GM03348 (cell line): ENCODE measurements at regions not wholly inside any gene's neighbourhood (a gene's known extent, or its start where the extent isn't known, plus 50 kb on each side); places are given as distances from the start of the nearest gene placed in this dataset.
"Not testable (repeated sequence)": the region's sequence is repeated elsewhere in the genome, so short reads cannot be mapped to it uniquely, and the experiment has no call there.

ENCODE experiments used
- DNase-seq: peaks from one replicate; pipeline ENCODE4 v3.0.0; 2012; ENCODE audit warnings: low spot score

DNA sequence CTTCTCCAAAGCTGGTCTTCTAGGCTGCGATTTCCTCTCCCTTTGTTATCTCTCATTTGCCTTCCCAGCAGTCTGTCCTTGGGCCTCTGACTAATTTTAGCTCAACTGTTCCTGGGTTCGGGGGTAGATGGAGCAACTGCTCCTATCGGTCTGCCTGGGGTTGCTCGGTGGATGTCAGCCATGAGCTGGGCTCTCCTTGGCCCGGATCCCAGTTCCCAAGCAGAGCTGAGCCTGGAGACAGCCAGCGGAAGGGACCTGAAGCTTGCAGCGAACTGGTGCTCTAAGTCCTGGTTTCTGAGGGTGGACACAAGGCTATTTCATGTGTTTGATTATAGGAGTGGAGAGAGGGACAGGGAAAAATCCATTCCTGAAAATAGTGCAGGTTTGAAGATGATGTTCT, 423.0 kb downstream of the RPS6KC1 start:
- DNase-seq = no peak

DNA sequence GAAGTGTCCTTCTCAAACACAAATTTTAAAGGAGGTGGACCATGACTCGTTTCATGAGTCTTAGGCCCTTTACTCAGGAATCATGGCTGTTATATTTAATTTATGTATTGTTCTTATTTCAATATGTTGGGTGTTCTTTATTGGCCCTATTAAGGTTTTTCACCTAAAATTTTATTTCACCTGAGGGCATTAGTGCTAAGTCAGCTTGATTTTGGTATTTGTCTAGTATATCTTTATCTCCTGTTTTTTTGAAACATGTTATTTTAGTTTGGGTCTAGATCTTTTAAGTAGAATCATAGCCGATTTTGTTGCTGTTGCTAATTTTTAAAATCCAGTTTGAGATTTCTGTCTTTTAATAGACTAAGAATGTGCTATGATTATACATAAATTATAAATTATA, 430.4 kb downstream of the RPS6KC1 start:
- no peak for DNase-seq

- DNase-seq = no peak
Observed at GRCh38 chr1:213484333-213484732, 433.3 kb downstream of the RPS6KC1 start.

DNA sequence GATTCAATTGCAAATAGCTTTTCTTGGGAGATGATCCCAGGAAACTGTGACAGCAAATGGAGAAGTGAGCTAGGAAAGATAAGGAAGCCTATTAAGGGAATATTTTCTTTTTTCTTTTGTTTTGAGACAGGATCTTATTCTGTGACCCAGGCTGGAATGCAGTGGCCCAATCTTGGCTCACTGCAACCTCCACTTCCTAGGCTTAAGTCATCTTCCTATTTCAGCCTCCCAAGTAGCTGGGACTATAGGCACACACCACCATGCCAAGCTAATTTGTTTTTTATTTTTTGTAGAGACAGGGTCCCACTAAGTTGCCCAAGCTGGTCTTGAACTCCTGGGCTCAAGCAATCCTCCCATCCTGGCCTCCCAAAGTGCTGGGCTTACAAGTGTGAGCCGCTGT, 433.7 kb downstream of the RPS6KC1 start:
- no peak for DNase-seq

GRCh38 chr1:213486488-213486887, 435.4 kb downstream of the RPS6KC1 start:
- no peak for DNase-seq

DNA sequence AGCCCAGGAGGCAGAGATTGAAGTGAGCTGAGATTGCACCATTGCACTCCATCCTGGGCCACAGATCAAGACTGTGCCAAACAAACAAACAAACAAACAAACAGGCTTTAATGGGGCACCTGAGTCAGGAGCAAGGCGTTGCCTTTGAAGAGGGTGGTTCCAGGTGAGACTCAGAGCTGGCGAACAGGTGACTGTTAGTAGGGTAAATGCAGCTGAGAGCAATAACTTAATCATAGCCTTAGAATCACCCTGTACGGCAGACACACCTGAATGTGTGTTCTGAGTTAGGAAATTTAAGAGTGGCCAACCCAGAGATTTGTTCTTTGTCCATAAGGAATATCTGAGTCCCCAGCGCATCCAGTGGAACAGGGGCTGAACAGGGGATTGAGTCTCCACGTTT, 440.4 kb downstream of the RPS6KC1 start:
- no peak for DNase-seq

- no peak for DNase-seq
Observed at GRCh38 chr1:213492161-213493041, 441.4 kb downstream of the RPS6KC1 start.

DNA sequence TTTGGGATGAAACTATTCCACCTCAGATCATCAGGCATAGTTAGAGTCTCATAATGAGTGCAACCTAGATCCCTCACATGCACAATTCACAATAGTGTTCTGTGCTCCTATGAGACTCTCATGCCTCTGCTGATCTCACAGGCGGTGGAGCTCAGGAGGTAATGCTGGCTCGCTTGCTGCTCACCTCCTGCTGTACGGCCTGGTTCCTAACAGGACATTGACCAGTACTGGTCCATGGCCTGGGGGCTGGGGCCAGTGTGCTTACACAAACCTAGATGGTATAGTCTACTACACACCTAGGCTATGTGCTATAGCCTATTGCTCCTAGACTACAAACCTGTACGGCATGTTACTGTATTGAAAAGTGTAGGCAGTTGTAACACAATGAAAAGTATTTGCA, 448.4 kb downstream of the RPS6KC1 start:
- no peak for DNase-seq

GRCh38 chr1:213507472-213508223, 456.6 kb downstream of the RPS6KC1 start:
- no peak for DNase-seq

DNA sequence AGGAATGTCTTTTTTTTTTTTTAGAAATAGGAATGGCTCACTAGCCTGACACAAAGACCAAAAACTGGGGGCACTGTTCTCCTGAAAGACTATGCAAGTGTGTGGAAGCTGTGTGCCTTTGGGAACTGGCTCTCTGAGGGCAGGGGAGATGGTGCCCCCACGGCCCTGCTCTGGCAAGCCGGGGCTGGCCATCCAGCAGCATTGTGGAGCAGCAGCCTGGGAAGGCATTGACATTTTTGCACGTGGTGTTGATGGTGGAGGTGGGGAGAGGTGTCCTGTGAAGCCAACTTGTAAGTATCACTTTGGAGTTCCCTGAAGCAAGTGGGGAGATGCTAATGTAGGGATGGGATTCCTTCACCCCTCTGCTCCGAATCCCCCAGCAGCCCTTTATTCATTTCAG, 460.1 kb downstream of the RPS6KC1 start:
- no peak for DNase-seq

- no peak for DNase-seq
Observed at GRCh38 chr1:213512316-213512715, 461.3 kb downstream of the RPS6KC1 start.

DNA sequence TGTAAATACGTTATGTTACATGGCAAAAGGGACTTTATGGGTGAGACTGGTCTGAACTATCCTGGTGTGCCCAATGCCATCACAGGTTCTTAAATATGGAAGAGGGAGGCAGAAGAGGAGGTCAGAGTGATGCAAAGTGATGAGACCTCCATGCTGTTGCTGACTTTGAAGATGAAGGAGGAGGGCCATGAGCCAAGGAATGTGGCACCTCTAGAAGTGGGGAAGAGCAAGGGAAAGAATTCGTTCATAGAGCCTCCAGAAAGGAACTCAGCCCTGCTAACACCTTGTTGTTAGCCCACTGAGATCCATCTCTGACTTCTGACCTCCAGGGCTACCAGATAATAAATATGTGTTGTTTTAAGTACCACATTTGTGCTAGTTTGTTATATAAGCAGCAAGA, 462.0 kb downstream of the RPS6KC1 start:
- no peak for DNase-seq

DNA sequence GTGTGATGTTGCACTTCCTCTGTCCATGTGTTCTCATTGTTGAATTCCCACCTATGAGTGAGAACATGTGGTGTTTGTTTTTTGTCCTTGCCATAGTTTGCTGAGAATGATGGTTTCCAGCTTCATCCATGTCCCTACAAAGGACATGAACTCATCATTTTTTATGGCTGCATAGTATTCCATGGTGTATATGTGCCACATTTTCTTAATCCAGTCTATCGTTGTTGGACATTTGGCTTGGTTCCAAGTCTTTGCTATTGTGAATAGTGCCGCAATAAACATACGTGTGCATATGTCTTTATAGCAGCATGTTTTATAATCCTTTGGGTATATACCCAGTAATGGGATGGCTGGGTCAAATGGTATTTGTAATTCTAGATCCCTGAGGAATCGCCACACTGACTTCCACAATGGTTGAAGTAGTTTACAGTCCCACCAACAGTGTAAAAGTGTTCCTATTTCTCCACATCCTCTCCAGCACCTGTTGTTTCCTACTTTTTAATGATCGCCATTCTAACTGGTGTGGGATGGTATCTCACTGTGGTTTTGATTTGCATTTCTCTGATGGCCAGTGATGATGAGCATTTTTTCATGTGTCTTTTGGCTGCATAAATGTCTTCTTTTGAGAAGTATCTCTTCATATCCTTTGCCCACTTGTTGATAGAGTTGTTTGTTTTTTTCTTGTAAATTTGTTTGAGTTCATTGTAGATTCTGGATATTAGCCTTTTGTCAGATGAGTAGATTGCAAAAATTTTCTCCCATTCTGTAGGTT, 463.6 kb downstream of the RPS6KC1 start:
- DNase-seq = not testable (repeated sequence)

GRCh38 chr1:213519098-213519497, 468.1 kb downstream of the RPS6KC1 start:
- no peak for DNase-seq

DNA sequence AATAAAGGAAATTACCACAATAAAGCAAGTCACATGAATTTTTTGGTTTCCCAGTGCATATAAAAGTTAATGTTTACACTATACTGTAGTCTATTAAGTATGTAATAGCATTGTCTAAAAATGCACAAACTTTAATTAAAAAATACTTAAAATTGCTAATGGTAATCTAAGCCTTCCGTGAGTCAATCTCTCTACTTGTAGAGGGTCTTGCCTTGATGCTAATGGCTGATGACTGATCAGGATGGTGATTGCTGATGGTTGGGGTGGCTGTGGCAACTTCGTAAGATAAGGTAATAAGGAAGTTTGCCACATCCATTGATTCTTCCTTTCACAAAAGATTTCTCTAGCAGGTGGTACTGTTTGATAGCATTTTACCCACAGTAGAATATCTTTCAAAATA, 466.6 kb upstream of the PROX1 start:
- DNase-seq = no peak

- no peak for DNase-seq
Observed at GRCh38 chr1:213523781-213524398, 463.9 kb upstream of the PROX1 start.

DNA sequence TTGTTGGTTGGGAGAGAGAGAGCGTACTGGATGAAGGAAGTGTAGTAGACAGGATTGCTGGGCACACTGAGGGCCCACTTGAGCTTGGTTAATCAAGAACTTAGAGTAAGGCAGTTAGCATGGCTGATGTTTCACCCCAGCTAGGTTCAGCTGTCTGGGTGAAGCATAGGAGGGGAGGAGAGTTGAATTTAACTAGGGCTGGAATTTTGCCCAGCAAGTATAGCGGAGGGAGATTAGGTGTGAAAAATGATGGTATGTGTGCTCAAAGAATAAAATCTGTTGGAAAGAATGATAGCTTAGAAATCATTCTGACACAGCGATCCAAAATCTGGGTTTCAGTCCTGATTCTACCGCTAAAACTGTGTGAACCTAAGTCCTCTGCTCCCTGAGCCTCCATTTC, 461.5 kb upstream of the PROX1 start:
- DNase-seq = no peak

GRCh38 chr1:213530611-213531320, 457.0 kb upstream of the PROX1 start:
- no peak for DNase-seq

DNA sequence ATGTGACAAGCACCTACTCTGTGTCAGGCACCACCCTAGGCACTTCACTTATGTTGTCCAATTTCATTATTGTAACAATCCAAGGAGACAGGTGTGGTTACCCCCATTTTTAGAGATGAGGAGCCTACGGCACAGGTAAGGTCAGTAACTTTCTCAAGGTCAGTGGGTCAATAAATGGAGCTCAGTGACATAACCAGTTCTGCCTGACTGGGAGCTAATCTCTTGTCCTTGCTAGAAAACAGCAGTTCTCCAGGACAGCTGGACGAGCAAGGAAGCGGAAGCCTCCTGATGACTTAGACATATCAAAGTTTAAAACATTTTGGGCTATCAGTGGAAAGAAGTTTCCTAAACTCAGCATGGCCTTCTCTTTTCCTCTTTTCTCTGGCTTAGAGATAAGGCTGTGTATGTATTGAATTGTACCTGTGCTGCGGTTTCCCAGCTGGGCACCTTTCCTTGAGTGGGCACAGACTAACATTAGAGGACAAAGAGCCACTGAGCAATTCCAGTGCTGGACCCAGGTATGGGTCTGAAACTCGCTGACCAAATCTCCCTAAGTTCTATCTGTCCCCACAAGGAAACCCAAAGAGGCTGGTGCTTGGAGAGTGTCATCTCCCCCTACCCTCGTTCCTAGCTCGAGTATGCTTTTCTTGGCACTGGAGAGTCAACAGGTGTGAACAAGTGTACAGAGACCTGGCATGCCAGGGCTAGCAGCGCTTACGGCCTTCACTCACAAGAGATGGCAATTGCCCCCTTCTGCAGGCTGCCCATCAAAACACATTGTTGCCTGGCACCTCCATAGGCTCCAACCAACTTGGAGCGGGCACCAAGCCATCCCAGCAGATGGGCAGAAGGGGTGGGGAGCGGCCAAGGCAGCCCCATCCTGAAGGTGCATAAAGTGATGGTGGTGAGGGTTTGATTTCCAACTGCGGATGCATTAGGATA, 456.1 kb upstream of the PROX1 start:
- no peak for DNase-seq

DNA sequence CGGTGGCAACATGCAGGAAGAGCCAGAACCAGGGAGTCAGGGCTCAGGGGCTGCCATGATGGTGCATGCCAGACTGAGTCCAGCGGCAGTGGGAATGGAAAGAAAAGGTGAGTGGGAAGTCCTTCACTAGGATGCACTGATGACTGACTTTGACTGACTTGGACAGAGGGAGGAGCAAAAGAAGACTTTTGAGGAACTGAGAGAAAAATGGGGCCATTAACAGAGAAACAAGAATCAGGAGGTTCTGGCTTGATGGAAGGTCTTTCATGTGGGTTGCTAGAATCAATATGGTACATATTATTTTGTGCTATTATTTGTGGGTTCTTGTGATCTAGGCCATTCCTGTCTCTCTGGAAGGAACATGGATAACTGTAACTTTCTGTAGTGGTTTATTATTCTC, 454.6 kb upstream of the PROX1 start:
- DNase-seq = no peak
